CD4-positive, alpha-beta T cell treated with Interleukin-17A for 4 hours (primary cell): ENCODE measurements at regions not wholly inside any gene's neighbourhood (a gene's known extent, or its start where the extent isn't known, plus 50 kb on each side); places are given as distances from the start of the nearest gene placed in this dataset.

Source experiments
- DNase-seq: peaks from one replicate; pipeline ENCODE4 v3.0.0-alpha.2; 2020; ENCODE audit warnings: mixed read lengths

DNA sequence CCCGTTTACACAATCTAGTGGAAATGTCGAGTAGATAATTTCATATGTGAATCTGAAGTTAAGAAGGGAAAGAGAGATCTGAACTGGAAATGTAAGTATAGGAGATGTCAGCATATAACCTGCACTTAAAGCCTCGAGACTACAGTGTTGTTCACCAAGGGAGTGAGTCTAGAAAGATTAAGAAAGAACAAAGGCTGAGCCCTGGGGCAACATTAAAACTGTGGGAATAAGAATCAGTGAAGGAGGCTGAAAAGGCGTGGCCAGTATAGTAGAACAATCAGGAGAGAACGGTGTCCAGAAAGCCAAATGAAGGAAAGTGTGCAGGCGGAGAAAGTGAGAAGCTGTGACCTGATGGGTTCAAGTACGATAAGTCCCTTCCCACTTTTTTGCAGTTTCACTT is 118.8 kb upstream of the TENM3 start:
- DNase-seq, result no peak

DNA sequence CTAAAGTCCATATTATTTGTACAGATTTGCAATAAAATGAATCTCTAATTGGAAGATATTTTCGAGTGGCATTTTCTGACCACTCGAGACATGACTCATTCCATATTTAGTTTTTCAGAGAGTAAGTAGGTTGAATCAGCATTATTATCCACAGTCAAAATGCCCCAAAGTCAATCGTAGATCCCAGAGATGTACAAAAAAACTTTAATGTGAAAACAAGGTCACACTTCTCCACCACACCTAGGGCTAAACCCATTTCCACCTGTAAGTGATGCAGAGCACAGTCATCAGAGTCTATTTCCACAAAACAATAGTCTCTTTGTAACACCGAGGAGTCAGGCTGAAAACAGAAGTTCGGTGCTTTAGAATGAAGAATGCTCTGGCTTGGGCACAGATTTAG is 117.1 kb upstream of the TENM3 start:
- no peak for DNase-seq

DNA sequence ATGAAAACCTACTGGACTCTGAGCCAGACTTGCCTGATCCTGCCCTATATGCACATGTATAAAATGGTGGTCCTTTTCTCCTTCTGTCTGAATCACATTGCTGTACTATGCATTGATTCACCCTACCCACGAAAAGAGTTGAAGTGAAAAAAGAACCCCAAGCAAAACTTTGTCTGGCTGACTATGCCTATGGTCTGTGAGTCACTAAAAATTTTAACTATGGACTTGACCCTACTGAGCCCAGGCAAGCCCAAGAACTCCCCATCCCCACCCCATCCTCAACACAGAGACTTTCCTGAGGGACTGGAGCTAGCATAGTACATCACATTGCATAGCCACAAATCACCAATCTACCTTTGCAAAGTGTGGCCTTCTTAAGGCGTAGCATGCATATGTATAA is 116.6 kb upstream of the TENM3 start:
- DNase-seq, result no peak

DNA sequence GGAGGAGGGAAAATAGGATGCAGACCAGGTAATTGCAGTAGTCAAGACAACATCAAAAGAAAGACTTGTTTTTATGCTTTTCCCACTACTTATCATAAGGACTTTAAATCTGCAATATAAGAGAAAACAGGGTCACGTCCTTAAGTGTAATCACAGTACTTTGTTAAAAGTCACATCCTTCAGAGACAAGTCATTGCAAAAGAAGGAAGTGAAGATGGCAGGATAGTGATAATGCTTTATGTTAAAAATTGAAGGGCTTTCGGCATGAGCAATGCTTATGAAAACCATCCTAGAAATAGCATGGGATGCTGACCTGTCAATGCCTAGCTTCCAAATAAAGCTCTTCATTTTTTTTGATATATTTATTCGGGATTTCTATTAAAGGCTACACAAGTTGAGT is 110.2 kb upstream of the TENM3 start:
- no peak for DNase-seq

DNA sequence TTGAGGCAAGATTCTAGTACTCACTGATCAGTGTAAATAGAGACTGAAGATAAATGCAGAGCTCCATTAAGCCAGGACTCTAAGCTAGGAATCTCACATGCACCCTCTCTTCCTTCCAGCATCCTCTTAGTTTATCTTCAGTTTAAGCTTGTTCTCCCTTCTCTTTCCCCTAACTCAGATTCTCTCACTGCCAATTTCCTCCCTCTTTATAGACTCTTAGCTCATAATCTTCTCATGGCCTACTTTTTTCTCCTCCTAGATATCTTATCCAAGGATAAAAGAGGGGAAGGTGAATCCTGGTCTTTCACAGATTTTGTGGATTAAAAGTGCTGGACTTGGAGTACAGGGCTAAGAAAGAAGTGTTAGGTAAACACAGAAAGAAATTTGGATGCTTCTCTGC is 108.9 kb upstream of the TENM3 start:
- DNase-seq, result no peak

DNA sequence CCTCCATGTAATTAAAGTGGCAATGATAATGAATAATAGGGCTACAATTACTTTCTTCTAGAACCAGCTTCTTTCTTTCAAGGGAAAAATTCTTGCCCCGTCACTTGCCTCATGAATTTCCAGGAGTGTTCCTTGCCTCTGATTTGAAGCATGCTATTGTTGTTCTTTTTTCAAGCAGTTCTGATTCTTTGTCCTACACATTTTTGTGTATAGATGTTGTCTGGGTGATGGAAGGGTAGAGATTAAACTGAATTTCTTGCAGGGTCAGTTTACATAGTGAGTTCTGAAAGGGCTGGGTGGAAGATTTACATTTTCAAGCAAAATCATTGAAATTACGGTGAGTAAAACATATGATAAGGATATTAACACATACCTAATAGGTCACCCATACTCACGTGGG is 107.0 kb upstream of the TENM3 start:
- DNase-seq, result no peak

DNA sequence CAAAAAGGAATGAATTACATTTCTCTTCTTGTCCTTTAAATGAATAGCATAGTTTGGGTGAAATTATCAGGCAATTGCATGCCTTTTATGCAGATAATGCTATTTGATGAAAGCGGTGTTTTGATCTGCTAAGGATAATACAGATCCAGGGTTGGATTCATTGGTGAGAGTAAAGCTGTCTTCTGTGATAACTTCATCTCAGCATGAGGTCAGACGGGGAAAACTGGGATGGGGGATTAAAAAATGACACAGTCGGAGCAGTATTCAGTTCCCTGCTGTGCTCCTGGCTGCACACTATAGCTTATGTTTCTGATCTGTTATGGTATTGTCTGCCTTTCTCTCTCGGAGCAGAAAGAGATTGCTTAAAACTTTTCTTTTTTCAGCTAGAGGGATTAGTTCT is 105.9 kb upstream of the TENM3 start:
- DNase-seq, result no peak

DNA sequence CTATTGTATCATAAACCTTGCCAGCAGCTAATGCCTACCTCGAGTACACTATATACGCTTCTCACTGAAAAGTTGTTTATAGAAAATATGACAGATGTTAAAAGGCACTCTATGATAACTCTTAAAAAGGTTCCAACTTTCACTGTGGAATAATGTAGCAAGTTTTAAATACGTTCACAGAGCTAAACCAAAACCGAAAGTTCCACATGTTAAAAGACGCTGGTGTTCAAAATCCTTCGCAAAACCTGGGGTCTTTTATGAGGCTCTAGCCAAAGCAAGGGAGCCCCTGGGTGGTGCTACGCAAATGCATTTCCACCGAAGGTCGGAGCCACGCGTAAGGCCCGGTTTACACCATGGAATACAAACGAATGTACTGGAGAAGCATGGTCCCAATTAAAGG is 103.7 kb upstream of the TENM3 start:
- no peak for DNase-seq

DNA sequence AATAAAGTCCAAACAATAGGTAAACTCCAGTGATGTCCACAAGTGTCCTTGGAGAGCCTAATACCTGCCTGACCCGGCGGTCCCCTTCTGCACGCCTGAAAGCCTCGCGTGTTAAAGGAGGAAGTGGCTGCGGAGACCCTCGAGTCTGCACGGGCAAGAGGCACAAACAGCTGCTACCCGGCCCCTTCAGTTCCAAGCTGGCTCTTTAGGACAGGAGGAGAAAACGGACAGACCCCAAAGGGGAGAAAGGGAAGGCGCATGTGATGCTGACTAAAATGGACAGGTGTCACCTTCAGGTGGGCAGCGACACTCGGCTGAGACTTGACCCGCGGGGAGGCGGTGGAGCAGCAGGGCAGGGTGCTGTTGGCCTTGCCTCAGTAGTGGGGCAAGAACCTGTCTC is 102.7 kb upstream of the TENM3 start:
- DNase-seq, result no peak

DNA sequence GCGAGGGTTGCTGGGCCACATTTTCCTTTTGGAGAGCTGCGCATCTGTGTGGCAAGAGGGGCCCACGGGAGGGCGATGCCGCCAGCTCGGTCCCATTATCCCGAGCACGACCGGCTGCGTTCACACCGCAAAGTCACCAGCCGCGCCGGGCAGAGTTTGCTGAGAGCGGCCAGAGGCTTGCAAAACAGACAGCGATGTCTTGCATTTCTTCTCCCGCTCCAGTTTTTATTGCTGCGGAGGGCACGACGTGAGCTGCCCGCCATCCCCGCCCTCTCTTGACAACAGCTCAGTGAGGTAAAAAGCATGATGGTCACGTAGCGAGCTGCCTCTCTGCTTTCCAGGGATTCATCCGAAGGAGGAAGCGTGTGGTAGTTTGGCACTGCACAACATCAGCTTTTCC is 102.1 kb upstream of the TENM3 start:
- DNase-seq, result no peak

DNA sequence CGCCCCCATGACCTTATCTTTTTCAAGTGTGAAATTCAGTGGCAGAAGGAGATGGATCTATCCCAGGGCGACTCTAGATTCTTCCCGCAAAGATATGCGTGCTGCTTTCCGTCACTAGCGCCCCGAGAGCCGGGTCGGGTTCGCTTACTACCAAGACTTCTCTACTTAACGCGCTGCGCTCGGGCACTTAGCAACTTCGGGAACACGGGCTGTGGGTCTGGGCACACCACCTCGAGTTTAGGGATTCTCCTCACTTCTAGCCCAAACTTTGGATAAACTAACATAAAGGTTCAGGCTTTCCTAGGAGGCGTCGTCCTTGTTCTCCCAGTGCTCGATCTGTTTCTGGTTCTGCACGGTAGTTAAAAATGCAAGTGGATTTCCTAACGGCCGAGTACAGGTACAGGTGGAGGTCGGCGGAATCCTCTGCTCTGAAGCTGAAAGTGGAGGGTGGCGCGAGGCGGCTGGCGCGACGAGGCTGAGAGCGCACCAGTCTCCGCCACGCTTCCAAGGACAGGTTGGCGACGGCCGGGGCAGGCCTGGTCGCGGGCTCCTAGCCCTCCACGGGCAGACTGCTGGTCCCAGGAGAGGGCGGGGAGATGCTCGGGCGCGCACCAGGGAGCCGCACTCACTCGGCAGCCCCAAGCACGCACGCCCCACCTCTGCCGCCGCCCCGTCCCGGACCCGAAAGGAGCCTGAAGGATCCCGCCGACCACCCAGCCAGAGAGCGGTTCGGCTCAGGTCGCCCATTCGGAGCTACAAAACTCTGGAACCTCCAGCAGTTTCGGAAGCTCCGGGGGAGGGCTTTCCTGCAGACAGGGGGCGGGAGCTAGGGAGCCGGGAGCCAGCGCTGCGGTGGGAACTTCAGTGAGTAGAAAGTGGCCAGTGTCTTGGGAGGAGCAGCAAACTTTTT is 100.8 kb upstream of the TENM3 start:
- DNase-seq, result no peak

DNA sequence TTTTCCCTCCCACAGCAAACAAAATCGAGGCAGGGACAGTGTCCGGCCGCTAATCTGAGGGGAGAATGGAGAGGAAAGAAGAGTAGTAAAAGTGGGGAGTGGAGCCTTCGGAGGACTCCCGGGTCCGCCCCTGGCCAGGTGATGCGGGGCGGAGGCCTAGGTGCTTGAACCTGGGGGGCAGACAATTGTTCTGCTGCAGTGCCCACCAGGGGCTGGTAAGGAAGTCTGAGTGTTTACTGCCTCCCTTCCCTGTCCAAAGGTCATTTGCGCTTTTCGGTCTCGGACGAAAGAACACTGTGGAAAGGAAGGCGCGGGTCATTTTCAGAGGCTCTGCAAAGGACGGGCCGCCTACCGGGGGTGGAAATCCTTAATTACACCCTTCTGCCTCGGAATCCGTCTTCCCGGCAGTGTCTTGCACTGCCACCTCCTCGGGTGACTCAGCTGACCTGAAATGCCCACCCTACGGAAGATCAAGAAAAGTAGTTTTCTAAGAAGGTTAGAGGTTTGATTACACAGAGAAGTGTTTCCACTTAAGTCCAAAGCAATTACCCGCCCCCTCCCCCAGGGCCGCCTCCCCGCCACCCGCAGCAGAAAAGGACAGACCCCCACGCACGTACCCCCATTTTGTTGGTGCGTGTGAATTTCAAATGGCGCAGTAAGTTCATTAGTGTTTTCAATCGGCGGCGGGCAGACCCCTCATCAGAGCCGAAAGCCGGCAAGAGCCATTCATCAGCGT is 99.9 kb upstream of the TENM3 start:
- no peak for DNase-seq

DNA sequence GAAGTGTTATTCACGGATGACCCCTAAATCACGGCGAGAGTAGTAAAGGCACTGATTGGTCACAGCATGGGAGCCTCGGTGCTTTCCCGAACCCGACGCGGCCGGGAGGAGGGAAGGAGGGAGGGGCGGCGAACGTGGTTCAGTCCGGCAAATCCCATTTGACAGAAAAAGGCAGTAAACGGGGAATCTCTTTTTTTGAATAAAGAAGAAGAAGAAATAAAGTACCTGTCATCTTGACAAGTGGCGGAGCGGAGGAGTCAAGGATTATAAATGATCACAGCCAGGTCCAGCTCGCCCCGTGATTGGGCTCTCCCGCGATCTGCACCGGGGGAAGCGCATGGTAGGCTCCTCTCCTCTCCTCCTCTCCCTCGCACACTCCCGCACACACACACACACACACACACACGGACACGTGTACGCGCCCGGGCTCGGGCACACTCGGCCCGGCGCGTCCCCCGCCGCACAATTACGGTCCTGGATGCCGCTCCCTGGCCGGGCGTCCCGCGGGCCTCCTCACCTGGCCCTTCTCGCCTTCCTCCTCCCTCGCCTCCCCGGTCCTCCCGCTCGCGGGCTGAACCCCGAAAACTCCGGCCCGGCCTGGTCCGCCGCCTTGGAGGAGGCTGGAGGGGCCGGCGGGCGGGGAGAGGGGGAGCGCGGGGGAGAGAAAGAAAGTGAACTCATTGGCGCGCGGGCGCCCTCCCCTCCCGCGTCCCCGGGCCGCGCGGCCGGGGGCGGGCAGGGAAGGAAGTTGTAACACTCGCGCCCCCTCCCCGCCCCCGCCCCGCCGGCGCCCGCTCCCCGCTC is 99.2 kb upstream of the TENM3 start:
- DNase-seq, result no peak

DNA sequence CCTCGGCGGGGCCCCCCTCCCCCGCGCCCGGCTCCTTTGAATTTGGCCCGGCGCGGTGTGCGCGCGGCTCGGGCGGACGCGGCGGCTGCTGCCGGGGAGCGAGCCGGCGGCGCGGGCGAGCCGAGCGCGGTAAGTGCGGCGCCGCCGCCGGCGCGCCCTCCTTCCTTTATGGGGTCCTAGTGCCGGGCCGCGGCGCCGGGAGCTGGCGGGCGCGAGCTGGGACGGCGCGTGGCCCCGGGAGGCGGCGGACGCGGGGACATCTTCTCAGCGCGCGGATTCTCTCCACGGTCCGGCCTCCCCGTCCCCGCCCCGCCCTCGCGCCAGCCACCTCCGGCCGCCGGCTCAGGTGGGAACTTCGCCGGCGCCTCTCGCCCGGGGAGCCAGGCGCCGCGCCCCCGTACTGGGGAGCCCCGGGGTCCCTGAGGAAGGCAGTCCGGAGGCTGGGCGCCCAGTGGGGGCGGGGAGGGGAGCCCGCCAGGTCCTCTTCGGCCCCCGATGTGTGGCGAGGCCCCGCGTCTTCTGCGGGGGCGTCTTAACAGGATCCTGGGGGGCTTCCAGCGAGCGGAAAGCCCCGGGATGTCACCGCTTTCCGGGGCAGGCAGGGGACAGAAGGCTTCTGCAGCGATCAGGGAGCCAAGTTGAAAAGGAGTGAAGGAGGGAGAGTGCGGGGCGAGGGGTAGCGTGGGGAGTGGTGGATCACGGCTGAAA is 98.4 kb upstream of the TENM3 start:
- DNase-seq, result no peak

DNA sequence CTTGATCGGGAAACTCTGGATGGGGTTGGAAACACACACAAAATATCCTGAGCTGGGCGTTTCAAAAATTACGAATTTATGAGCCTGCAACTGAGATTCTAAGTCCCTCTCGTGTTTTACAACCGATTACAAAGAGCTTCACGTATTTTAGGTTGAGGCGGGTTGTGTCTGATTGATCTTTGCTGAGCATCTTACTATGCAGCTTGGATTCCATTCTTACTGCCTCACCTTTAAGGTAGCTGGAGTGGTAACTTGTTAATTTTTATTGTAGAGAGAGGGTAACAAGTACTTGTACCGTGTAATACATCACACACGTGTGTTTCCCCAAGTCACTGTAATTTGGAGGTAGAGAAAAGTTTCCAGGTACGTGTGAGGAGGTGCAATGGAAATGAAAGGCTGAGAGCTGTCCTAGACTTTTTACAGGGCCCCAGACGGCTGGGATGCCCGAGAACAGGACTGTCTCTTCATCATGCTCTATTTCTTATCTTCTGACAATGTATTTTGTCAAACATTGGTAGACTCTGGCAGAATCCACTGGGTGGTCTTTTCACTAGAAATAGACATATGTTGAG is 97.8 kb upstream of the TENM3 start:
- no peak for DNase-seq

DNA sequence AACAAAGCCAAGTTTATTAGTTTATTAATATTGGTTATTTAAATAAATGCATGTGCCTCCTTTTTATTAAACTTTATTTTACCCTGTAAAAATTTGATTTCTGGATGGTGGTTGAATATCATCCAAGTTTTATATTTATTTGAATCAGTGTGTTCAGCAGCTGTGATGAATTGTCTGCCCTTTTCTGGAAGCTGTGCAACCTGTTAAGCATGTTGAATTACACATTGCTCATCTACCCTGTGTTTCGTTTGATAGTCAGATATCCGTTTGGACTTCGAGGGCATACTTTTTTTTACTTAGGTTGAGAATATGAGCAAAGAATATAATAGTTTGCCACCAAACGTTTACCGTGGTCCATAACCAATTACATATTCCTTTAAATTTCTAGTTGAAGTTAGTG is 95.8 kb upstream of the TENM3 start:
- no peak for DNase-seq

DNA sequence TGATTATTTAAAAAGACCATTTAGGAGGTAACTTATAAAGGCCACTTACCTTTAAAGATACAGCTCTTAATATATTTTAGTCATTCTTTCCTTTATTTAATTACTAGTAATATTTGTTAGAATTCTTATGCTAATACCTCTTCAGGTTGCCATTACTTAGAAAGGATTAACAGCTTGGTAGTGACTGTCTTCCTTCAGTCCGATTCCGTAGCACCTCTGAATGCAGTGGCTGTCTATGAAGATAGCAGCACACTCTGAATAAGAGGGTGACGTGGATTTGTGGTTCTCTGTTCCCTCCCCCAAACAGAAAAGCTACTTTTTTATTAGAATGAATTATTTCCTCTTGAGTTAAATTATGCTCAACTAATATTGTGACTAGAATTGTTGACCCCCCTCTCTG is 92.6 kb upstream of the TENM3 start:
- DNase-seq, result no peak

DNA sequence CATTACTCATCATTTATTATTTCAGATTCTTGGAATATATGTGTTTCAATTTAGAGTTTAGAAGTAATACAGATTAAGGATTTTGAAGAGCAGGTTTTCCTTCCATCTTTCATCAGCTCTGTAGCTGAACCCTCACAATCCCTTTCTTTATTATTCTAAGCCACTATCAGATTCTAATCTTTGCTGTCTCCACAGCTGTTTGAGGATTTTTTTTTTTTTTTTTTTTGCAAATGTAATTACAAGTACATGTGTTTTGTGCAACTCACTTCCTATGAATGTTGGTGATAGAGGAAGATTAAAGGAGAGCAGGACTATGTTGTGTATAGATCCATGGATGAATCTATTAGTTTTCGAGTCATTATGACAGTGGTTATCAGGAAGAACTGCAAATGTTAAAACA is 87.4 kb upstream of the TENM3 start:
- no peak for DNase-seq

DNA sequence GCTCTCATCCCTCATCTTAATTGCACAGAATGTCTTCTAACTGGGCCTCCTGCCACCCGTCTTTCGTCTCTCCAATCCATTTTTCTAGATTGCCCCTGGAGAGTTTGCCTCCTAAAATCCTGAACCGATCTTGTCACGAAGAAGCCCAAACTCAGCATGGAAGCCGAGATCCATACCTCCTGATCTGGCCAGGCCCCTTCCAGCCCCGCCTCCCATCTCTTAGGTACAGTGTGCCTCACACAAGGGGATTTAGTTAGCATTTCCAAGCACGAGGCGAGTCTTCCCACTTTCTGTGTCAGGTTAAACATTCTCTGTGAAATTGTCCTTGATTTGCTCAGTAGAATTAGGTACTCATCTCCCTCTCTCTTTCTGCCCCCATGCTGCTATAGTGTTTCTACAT is 80.0 kb upstream of the TENM3 start:
- DNase-seq, result no peak

DNA sequence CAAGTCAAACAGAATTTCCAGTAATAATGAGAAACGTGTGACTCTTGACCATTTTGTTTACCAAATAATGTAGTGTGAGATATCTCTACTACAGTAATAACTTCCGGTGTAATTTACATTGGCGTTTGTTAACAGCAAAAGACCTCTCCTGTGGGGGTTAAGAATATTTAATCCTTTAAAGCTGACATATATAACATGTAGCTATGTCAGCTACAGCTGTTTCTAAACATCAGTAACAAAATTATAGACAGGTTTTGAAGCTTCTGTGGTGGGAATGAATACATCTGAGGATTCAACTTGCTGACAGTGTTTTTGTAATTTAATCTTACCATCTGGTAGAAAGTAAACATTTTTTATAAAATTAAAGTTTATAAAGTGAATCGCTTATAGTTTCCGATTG is 73.6 kb upstream of the TENM3 start:
- no peak for DNase-seq

DNA sequence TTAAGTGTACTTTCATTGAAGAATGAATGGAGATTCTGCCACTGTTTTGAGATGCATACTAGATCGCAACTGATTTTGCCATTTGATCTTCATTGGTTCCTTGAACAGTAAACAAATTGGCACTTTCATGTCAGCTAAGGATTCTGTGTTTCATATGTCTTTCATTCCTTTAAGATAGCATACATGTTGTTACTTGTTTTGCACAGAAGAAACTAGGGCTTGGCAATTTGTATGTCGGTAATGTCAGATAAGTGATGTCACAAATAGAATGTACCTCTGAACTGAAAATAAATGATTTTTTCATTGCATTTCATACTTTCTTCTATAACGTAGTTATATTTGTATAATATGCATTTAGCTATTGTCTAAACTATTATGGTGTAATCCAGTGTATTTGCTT is 73.2 kb upstream of the TENM3 start:
- DNase-seq, result no peak

DNA sequence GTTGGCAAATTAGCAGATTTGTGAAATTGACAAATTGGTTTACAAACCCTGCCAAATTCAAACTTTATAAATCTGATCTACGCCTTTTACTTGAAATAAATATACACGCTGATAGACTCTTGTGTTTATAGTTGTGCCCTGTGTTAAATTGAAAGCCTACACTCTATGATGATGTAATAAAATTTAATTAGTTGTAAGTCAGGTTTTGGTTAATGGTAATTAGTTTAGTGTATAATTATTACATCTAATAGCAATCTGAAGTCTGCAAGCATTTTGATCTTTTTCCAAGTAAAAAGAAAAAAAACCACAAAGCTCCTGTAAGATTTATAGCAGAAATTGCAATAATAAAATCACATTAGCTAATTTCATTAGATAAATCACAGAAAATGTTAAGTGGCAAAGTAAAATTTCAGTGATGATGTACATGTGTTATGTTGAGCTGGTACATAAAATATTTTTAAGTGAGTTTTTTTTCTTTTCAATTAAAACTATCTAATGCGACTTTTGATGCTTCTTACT is 72.7 kb upstream of the TENM3 start:
- no peak for DNase-seq
